HPDE6-E6E7 (cell line): ENCODE measurements at regions not wholly inside any gene's neighbourhood (a gene's known extent, or its start where the extent isn't known, plus 50 kb on each side); places are given as distances from the start of the nearest gene placed in this dataset.

Experiments used
- DNase-seq: peaks from one replicate; pipeline ENCODE4 v3.0.0; 2011; ENCODE audit warnings: missing footprints; ENCODE audit errors: extremely low spot score

- DNase-seq = no peak
These were observed 85.0 kb upstream of the TACR1 start for GRCh38 chr2:75284345-75284744.

- no peak for DNase-seq
These were observed 79.6 kb upstream of the TACR1 start for GRCh38 chr2:75278821-75279379.

DNA sequence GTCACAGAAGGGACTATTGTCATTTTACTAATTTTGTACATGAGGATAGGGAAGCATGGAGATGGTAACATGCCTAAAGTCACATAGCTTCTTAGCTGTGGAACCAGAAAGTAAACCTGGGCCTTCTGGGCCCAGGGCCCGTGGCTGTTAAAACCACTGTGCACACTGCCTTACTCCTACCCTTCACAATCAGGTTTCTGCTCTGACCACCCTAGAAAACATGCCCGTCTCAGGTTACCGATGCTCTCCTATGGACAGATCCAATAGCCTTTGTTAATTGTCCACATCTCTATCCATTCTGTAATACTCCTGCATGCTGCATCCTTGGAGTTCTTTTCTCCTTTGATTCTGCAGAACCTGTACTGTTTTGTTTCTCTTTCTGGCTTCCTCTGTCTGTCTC, 79.0 kb upstream of the TACR1 start:
- no peak for DNase-seq

GRCh38 chr2:75277111-75277510, 77.8 kb upstream of the TACR1 start:
- peak; percentile 46 for DNase-seq

DNA sequence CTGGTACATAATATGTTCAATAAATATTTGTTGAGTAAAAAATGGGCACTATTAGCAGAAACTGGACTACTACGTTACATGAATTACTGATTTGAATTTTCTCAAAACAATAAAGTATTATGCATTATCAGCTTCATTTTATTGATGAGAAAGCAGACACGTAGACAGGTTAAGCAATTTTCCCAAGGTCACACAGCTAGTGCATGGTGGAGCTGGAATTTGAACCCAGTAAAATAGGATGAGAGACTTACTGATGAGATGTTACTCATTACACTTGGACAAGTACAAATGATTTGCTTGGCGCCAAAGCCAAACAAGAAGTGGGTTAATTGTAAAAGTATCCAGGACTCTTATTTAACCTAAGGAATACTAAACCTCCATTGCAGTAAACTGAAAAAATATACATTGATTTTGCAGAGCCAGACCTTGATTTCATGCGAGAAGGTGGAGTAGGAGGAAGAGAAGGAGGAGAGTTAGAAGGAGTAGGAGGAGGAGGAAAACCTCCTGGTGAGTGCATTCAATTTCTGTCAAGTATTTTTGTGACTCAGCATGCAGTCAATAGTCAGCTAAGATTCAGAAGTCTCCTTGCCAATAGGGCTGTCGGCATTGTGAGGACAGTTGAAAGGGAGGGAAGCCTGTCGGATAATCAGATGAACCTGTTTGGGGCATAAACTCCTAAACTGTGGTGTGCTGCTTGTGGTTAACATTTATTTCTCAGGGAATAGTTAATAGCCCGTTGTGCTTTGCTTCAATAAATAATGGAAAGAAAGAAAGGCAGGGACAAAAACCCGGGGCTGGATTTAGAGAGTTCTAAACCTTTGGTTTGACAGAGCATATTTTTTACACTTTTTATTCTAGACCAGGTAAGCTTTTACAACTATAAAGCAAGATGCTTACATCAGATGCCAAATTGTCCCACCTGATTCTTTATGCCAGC, 77.0 kb upstream of the TACR1 start:
- DNase-seq = peak; percentile 41

- DNase-seq = no peak
These were observed 75.6 kb upstream of the TACR1 start for GRCh38 chr2:75274936-75275335.

- DNase-seq = no peak
These were observed 68.8 kb upstream of the TACR1 start for GRCh38 chr2:75268112-75268511.

GRCh38 chr2:75261923-75262322, 62.6 kb upstream of the TACR1 start:
- DNase-seq = no peak

GRCh38 chr2:75260946-75261345, 61.6 kb upstream of the TACR1 start:
- DNase-seq = no peak

GRCh38 chr2:75258620-75259019, 59.3 kb upstream of the TACR1 start:
- no peak for DNase-seq

- no peak for DNase-seq
These were observed 57.2 kb upstream of the TACR1 start for GRCh38 chr2:75256485-75256884.

GRCh38 chr2:75253526-75253925, 54.2 kb upstream of the TACR1 start:
- DNase-seq = no peak

GRCh38 chr2:75251896-75252295, 52.6 kb upstream of the TACR1 start:
- no peak for DNase-seq
